Thyroid gland (tissue), 4 donors: ENCODE measurements at regions not wholly inside any gene's neighbourhood (a gene's known extent, or its start where the extent isn't known, plus 50 kb on each side); places are given as distances from the start of the nearest gene placed in this dataset.

ENCODE experiments used
- POLR2A ChIP-seq, 2 donors: fragments of 450-650 bp; IDR thresholded peaks; one replicate each; pipeline ENCODE4 v1.6.1; 2017; ENCODE audit warnings: antibody characterized with exemption in 2 of 2, mild to moderate bottlenecking in 2 of 2, moderate library complexity in 1 of 2
- TF ChIP-seq, protein P1 (sequence below), 6 experiments: fragments of 200-600 bp in 3 of 6; fragments of 450-650 bp in 3 of 6; sonication (generic) in 3 of 6; IDR thresholded peaks; one replicate each; pipeline ENCODE4 v1.5.1; 2016 to 2019; ENCODE audit warnings: antibody characterized with exemption in 6 of 6, mild to moderate bottlenecking in 2 of 6, inconsistent platforms in 1 of 6, moderate library complexity in 1 of 6

GRCh38 chr2:142693171-142693950 lies 184.1 kb upstream of the KYNU start:
- TF ChIP-seq, protein P1, sequence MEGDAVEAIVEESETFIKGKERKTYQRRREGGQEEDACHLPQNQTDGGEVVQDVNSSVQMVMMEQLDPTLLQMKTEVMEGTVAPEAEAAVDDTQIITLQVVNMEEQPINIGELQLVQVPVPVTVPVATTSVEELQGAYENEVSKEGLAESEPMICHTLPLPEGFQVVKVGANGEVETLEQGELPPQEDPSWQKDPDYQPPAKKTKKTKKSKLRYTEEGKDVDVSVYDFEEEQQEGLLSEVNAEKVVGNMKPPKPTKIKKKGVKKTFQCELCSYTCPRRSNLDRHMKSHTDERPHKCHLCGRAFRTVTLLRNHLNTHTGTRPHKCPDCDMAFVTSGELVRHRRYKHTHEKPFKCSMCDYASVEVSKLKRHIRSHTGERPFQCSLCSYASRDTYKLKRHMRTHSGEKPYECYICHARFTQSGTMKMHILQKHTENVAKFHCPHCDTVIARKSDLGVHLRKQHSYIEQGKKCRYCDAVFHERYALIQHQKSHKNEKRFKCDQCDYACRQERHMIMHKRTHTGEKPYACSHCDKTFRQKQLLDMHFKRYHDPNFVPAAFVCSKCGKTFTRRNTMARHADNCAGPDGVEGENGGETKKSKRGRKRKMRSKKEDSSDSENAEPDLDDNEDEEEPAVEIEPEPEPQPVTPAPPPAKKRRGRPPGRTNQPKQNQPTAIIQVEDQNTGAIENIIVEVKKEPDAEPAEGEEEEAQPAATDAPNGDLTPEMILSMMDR (IDR thresholded peaks at IDR 0.05), result no peak
- no peak for TF ChIP-seq POLR2A (IDR thresholded peaks at IDR 0.05)
